OCI-LY7 (cell line): ENCODE measurements at regions not wholly inside any gene's neighbourhood (a gene's known extent, or its start where the extent isn't known, plus 50 kb on each side); places are given as distances from the start of the nearest gene placed in this dataset.

Experiments used
- BruUV-seq: library from RNA; stranded (reverse); fragments of 400-500 nt; replicated peaks from 2 replicates; lab custom pipeline; 2021; lab: Mats Ljungman, UMichigan
- CTCF ChIA-PET: fragments of 300-600 bp; sonication (Branson Sonifier 250); formaldehyde crosslinking; loops from one replicate; lab custom pipeline; 2022; ENCODE audit warnings: antibody characterized with exemption; ENCODE audit not compliant: unreplicated experiment; lab: Charles Lee
- POLR2A ChIA-PET: fragments of 300-600 bp; sonication (Branson Sonifier 250); formaldehyde crosslinking; loops from one replicate; lab custom pipeline; 2022; ENCODE audit warnings: antibody characterized with exemption; lab: Charles Lee
- DNase-seq: peaks from one replicate; pipeline ENCODE4 v3.0.0-alpha.2; 2015; ENCODE audit warnings: low spot score
- H2AFZ ChIP-seq: fragments of 200-600 bp; sonication (generic), shearing (Covaris generic); 2 replicates; pipeline ENCODE4 v1.6.1; 2014; ENCODE audit warnings: mild to moderate bottlenecking, antibody characterized with exemption, low read length, moderate library complexity
- H3K27ac ChIP-seq: fragments of 200-600 bp; sonication (generic); 2 replicates; pipeline ENCODE4 v1.5.1; 2014; ENCODE audit warnings: mixed run types, low read depth, mild to moderate bottlenecking, moderate library complexity, low read length, inconsistent platforms; ENCODE audit not compliant: poor library complexity, severe bottlenecking
- H3K36me3 ChIP-seq: fragments of 200-600 bp; sonication (generic); 2 replicates; pipeline ENCODE4 v1.6.1; 2014; ENCODE audit warnings: mild to moderate bottlenecking, antibody characterized with exemption, low read length, moderate library complexity, mixed read lengths; ENCODE audit not compliant: insufficient read depth
- H3K4me1 ChIP-seq: fragments of 200-600 bp; sonication (generic); 2 replicates; pipeline ENCODE4 v1.5.1; 2014; ENCODE audit warnings: mild to moderate bottlenecking, low read length; ENCODE audit not compliant: insufficient read depth, poor library complexity, severe bottlenecking
- H3K4me2 ChIP-seq: fragments of 200-600 bp; sonication (generic); 2 replicates; pipeline ENCODE4 v1.6.1; 2014; ENCODE audit warnings: mild to moderate bottlenecking, low read length
- H3K4me3 ChIP-seq: fragments of 200-600 bp; sonication (generic); 2 replicates; pipeline ENCODE4 v1.5.1; 2014; ENCODE audit warnings: mild to moderate bottlenecking, low read depth, low read length; ENCODE audit not compliant: poor library complexity, severe bottlenecking
- H3K79me2 ChIP-seq: fragments of 200-600 bp; sonication (generic); 2 replicates; pipeline ENCODE4 v1.6.1; 2016; ENCODE audit warnings: low read depth, mild to moderate bottlenecking, low read length, moderate library complexity, mixed read lengths; ENCODE audit not compliant: insufficient read depth
- H3K9me2 ChIP-seq: fragments of 200-600 bp; sonication (generic); 2 replicates; pipeline ENCODE4 v1.6.1; 2016; ENCODE audit warnings: mild to moderate bottlenecking, low read length, mixed read lengths; ENCODE audit not compliant: insufficient read depth
- H3K9me3 ChIP-seq: fragments of 200-600 bp; sonication (generic); 2 replicates; pipeline ENCODE4 v1.6.1; 2014; ENCODE audit warnings: mild to moderate bottlenecking, mixed run types, low read length, mixed read lengths
- H4K20me1 ChIP-seq: fragments of 200-600 bp; sonication (generic); 2 replicates; pipeline ENCODE4 v1.6.1; 2014; ENCODE audit warnings: mild to moderate bottlenecking, antibody characterized with exemption, low read length, moderate library complexity, mixed read lengths; ENCODE audit not compliant: insufficient read depth
- EZH2phosphoT487 ChIP-seq: fragments of 200-600 bp; sonication (generic); IDR thresholded peaks from 2 replicates; pipeline ENCODE4 v1.6.1; 2018; ENCODE audit warnings: low read depth, borderline replicate concordance, mild to moderate bottlenecking, mixed run types, antibody characterized with exemption, low read length, moderate library complexity, mixed read lengths
- intact Hi-C: fragments of 100-400 bp; cut with micrococcal nuclease; formaldehyde crosslinking; loops from one replicate; pipeline ENCODE4 v1.10.0; 2022; ENCODE audit not compliant: unreplicated experiment
- TF ChIP-seq, protein P1 (sequence below): fragments of 200-600 bp; sonication (generic); conservative IDR thresholded peaks from 2 replicates; pipeline ENCODE4 v1.5.1; 2014; ENCODE audit warnings: mild to moderate bottlenecking, antibody characterized with exemption, low read length, moderate library complexity, mixed read lengths

DNA sequence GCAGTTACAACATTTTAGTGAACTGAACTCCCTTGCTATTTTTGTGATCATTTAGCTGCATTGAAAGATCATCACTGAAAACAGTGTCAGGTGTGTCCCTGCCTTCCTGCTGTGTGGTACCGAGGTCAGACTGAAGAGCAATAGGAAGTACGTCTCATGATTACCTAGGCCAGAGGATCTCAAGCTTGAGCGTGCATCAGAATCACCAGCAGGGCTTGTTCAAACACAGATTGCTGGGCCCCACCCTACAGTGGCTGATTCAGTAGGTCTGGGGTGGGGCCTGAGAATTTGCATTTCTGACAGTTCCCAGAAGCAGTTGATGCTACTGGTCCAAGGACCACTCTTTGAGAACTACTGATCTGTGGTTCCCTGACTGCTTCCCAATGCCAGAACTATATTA, 159.6 kb downstream of the ACTL7B start:
- no peak for DNase-seq
- Histone ChIP-seq H3K4me2 (no peak overlapping the region), H3K4me1 (no peaks in the 10 kb centered on the region), H3K9me2 (no peaks in the 10 kb centered on the region), H3K79me2 (no peaks in the 10 kb centered on the region), H4K20me1 (no peaks in the 10 kb centered on the region), H3K27ac (no peak overlapping the region), H3K4me3 (no peak overlapping the region), H2AFZ (no peak overlapping the region), H3K36me3 (no peaks in the 10 kb centered on the region), H3K9me3 (no peaks in the 10 kb centered on the region)
- no peak for TF ChIP-seq EZH2phosphoT487
- TF ChIP-seq, protein P1, sequence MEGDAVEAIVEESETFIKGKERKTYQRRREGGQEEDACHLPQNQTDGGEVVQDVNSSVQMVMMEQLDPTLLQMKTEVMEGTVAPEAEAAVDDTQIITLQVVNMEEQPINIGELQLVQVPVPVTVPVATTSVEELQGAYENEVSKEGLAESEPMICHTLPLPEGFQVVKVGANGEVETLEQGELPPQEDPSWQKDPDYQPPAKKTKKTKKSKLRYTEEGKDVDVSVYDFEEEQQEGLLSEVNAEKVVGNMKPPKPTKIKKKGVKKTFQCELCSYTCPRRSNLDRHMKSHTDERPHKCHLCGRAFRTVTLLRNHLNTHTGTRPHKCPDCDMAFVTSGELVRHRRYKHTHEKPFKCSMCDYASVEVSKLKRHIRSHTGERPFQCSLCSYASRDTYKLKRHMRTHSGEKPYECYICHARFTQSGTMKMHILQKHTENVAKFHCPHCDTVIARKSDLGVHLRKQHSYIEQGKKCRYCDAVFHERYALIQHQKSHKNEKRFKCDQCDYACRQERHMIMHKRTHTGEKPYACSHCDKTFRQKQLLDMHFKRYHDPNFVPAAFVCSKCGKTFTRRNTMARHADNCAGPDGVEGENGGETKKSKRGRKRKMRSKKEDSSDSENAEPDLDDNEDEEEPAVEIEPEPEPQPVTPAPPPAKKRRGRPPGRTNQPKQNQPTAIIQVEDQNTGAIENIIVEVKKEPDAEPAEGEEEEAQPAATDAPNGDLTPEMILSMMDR = no peak
- no TSS peak for BruUV-seq
- intact Hi-C loops = no loop called here
- CTCF ChIA-PET = no interaction called here
- POLR2A ChIA-PET = no interaction called here

DNA sequence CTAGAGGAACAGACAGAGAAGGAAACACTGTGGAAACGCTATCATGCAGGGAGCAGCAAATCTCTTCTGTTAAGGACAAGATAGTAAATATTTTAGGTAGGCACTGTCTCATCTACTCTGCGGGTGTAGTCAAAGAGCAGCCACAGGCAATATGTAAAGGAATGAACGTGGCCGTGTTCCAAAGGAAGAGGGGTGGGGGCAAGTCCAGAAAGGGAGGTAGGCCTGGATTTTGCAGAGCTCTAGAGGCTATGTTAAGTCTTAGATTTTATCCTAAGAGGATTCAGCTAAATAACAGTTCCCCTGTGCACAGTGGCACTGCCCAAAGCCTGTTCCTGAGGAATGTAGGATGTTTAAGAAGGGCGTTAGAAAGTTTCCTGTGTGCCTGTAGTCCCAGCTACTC, 161.6 kb downstream of the ACTL7B start:
- Histone ChIP-seq H3K36me3 (no peaks in the 10 kb centered on the region), H3K4me1 (no peaks in the 10 kb centered on the region), H3K4me3 (no peak overlapping the region), H2AFZ (no peak overlapping the region), H3K79me2 (no peaks in the 10 kb centered on the region), H3K27ac (no peak overlapping the region), H3K9me2 (no peaks in the 10 kb centered on the region), H3K9me3 (no peaks in the 10 kb centered on the region), H3K4me2 (no peak overlapping the region), H4K20me1 (no peaks in the 10 kb centered on the region)
- no peak for TF ChIP-seq EZH2phosphoT487
- TF ChIP-seq, protein P1 = no peak
- ChIA-PET CTCF (no interaction called here), POLR2A (interaction anchor here (0.7 kb wide), 1 partner anchor 1739 kb away, joined by 3 read pairs; no protein-coding TSS in a partner anchor)
- intact Hi-C loops = no loop called here
- no TSS peak for BruUV-seq
- DNase-seq = no peak

DNA sequence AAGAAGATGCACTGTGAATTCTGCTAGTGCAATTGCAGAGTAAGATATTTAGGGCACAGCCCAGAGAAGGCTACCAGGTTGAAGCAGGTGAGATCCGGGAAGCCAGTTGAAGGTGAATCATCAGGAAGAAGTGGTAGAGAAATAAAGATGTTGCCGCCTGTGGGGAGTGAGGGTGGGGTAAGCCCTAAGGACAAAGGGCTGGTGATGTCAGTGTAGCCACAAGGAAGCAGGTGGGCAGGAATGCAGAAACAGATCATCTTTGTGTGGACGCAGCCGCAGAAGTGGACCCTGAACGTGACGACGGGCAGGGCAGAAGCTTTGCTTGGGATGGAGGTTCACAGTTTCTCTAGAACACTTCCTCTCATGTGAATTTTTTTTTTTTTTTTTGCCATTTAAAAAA, 164.2 kb downstream of the ACTL7B start:
- H3K4me1 ChIP-seq = no peaks in the 10 kb centered on the region
- no TSS peak for BruUV-seq
- no peak overlapping the region for H3K4me3 ChIP-seq
- CTCF ChIA-PET = no interaction called here
- no peak overlapping the region for H3K27ac ChIP-seq
- no peaks in the 10 kb centered on the region for H3K9me2 ChIP-seq
- intact Hi-C loops = no loop called here
- no peaks in the 10 kb centered on the region for H4K20me1 ChIP-seq
- DNase-seq = no peak
- no peaks in the 10 kb centered on the region for H3K36me3 ChIP-seq
- H3K79me2 ChIP-seq = no peaks in the 10 kb centered on the region
- no peak for TF ChIP-seq EZH2phosphoT487
- TF ChIP-seq, protein P1 = no peak
- POLR2A ChIA-PET = interaction anchor here (0.5 kb wide), 1 partner anchor 75 kb away, joined by 4 read pairs; no protein-coding TSS in a partner anchor
- H2AFZ ChIP-seq = no peak overlapping the region
- no peak overlapping the region for H3K4me2 ChIP-seq
- no peaks in the 10 kb centered on the region for H3K9me3 ChIP-seq
